Adrenal gland (tissue), 5 donors: ENCODE measurements at regions not wholly inside any gene's neighbourhood (a gene's known extent, or its start where the extent isn't known, plus 50 kb on each side); places are given as distances from the start of the nearest gene placed in this dataset.

ENCODE experiments used
- POLR2A ChIP-seq, 2 donors: fragments of 450-650 bp; IDR thresholded peaks; one replicate each; pipeline ENCODE4 v1.6.1; 2017; ENCODE audit warnings: antibody characterized with exemption in 2 of 2, mild to moderate bottlenecking in 2 of 2, moderate library complexity in 1 of 2
- TF ChIP-seq, protein P1 (sequence below), 6 experiments: fragments of 450-650 bp in 4 of 6; fragments of 200-600 bp in 2 of 6; sonication (generic) in 1 of 6; IDR thresholded peaks; 1 replicate in 5 of 6; 2 replicates in 1 of 6; pipeline versions ENCODE4 v1.5.1 to v1.8.0; 2016 to 2021; ENCODE audit warnings: antibody characterized with exemption in 6 of 6, mild to moderate bottlenecking in 2 of 6, moderate library complexity in 1 of 6
- donor health status: DM: no; HTN: no; CAD: no.

DNA sequence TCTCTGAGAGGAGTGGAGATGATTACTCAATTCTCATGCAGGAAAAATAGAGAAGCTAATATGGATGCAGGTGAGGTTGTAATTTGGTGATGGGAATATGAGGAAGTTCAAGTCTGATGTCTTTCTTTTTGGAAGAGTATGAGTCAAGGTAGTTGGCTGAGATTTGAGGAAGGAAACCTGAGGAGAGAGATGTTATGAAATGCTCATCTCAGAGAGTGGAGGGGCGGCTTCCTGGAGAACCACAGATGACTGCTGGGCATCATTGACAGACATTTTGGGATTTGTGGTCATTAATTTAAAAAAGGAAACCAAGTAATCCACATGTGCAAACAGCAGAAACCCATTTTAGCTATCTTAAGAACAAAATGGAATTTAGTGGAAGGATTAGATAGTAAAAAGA is 72.5 kb upstream of the UST start:
- TF ChIP-seq POLR2A (IDR thresholded peaks at IDR 0.05): no peak
- TF ChIP-seq, protein P1, sequence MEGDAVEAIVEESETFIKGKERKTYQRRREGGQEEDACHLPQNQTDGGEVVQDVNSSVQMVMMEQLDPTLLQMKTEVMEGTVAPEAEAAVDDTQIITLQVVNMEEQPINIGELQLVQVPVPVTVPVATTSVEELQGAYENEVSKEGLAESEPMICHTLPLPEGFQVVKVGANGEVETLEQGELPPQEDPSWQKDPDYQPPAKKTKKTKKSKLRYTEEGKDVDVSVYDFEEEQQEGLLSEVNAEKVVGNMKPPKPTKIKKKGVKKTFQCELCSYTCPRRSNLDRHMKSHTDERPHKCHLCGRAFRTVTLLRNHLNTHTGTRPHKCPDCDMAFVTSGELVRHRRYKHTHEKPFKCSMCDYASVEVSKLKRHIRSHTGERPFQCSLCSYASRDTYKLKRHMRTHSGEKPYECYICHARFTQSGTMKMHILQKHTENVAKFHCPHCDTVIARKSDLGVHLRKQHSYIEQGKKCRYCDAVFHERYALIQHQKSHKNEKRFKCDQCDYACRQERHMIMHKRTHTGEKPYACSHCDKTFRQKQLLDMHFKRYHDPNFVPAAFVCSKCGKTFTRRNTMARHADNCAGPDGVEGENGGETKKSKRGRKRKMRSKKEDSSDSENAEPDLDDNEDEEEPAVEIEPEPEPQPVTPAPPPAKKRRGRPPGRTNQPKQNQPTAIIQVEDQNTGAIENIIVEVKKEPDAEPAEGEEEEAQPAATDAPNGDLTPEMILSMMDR (IDR thresholded peaks at IDR 0.05): no peak
